Hepatocyte (in vitro differentiated cells): ENCODE measurements at regions not wholly inside any gene's neighbourhood (a gene's known extent, or its start where the extent isn't known, plus 50 kb on each side); places are given as distances from the start of the nearest gene placed in this dataset.

ENCODE experiments used
- CTCF ChIP-seq: fragments of 200-600 bp; sonication (generic); IDR thresholded peaks from 2 replicates; pipeline ENCODE4 v1.5.1; 2016; ENCODE audit warnings: antibody characterized with exemption, mild to moderate bottlenecking; ENCODE audit not compliant: poor library complexity
- EZH2phosphoT487 ChIP-seq: fragments of 200-600 bp; sonication (generic); IDR thresholded peaks from one replicate; pipeline ENCODE4 v1.6.1; 2018; ENCODE audit warnings: antibody characterized with exemption, mild to moderate bottlenecking, low read depth, moderate library complexity; ENCODE audit not compliant: unreplicated experiment, severe bottlenecking

- TF ChIP-seq CTCF (no peak), EZH2phosphoT487 (no peak)
Measured at GRCh38 chr4:18932730-18933339, 911.3 kb upstream of the LCORL start.
